ENCODE measurements at regions not wholly inside any gene's neighbourhood (a gene's known extent, or its start where the extent isn't known, plus 50 kb on each side); places are given as distances from the start of the nearest gene placed in this dataset.

DNA sequence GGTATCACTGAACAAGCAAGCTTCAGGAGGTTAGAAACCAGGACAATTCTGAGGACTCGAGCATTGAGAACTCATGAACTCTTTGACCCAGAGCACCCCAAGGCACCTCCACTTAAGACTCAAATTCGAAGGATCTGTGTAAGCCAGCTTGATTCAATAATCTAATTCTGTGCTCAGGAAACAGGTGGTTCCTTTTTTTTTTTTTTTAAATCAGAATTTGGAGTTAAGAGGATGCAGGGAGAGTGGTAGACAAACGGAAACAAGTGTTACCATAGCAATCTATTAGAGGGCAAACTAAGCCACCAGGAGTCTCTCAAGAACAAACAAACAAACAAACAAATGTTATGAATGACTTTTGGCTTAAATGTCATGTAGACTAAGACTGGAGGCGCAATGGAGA is 53.8 kb upstream of the DPH5 start:
- peak; percentile 52 for DNase-seq

DNA sequence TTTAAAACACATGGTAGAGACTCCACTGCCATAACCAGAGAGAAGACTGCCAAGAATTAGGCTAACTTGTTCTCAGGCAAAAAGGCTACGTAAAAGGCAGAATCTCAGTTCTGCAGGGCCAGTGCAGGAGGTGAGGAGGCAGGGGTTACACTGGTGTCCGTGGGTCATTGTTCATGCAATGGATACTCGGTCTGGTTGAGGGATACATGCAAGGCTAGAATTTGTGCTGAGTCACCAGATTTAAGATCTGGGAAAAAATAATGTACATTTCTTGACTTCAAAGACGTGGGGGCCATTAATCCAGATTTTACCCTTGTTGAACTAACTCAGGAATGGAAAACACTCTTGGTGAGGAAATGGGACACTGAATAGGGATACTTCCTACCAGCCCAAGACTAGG is 52.3 kb upstream of the DPH5 start:
- no peak for DNase-seq

DNA sequence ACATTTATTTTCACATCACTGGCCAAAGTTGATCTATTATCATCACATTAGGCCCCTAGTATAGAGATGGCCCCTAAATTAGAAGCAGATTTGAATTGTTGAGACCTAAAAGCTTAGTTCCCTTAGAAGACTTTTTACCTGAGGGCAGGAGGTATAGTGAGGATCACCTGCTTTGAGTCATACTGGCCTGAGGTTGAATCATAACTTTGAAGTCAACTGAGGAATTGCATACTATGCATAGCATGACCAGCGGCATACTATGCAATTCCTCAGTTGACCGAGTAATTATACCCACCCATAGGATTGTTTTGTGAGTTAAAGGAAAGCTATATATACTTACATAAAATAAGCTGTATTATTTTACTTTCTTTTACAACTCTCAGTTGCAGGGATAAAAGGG is 50.3 kb upstream of the DPH5 start:
- DNase-seq = no peak
